IMR-90 (cell line): ENCODE measurements at regions not wholly inside any gene's neighbourhood (a gene's known extent, or its start where the extent isn't known, plus 50 kb on each side); places are given as distances from the start of the nearest gene placed in this dataset.

ENCODE experiments used
- ATAC-seq: fragments of 200-7000 bp; cut with Tn5 transposase; 2 replicates; pipeline ENCODE4 v1.9.1; 2020; ENCODE audit warnings: low read depth, mild to moderate bottlenecking, moderate library complexity
- BruUV-seq: library from RNA; stranded (reverse); fragments of 400-500 nt; replicated peaks from 2 replicates; lab custom pipeline; 2021; lab: Mats Ljungman, UMichigan
- CTCF ChIA-PET: fragments of 300-600 bp; formaldehyde crosslinking; extraction: SDS; loops from one replicate; lab custom pipeline; 2021; ENCODE audit warnings: antibody characterized with exemption; lab: Yijun Ruan, JAX
- POLR2A ChIA-PET: fragments of 300-600 bp; sonication (Branson Sonifier 250); formaldehyde crosslinking; loops from one replicate; lab custom pipeline; 2022; ENCODE audit warnings: antibody characterized with exemption; ENCODE audit not compliant: unreplicated experiment; lab: Charles Lee
- DNase-seq: peaks from one replicate; pipeline ENCODE4 v3.0.0; 2013
- H2AFZ ChIP-seq: replicated peaks from 2 replicates; pipeline ENCODE3; 2013; ENCODE audit warnings: low read length, mild to moderate bottlenecking; ENCODE audit not compliant: poor library complexity
- H2AK5ac ChIP-seq: 2 replicates; pipeline ENCODE4 v1.6.1; 2013; ENCODE audit warnings: low read depth, low read length, inconsistent platforms
- H2AK9ac ChIP-seq: replicated peaks from 2 replicates; pipeline ENCODE3; 2013; ENCODE audit warnings: mild to moderate bottlenecking, low read depth, low read length, moderate library complexity; ENCODE audit not compliant: poor library complexity
- H2BK120ac ChIP-seq: 2 replicates; pipeline ENCODE4 v1.6.1; 2013; ENCODE audit warnings: low read depth, low read length, inconsistent platforms
- H2BK15ac ChIP-seq: 3 replicates; pipeline ENCODE4 v1.6.1; 2013; ENCODE audit warnings: low read depth, low read length, inconsistent platforms
- H2BK20ac ChIP-seq: 2 replicates; pipeline ENCODE4 v1.6.1; 2013; ENCODE audit warnings: low read depth, mild to moderate bottlenecking, inconsistent platforms, low read length, moderate library complexity
- H2BK5ac ChIP-seq: 2 replicates; pipeline ENCODE4 v1.6.1; 2013; ENCODE audit warnings: mild to moderate bottlenecking, low read depth, low read length, inconsistent platforms; ENCODE audit not compliant: poor library complexity, severe bottlenecking
- H3K14ac ChIP-seq: replicated peaks from 2 replicates; pipeline ENCODE4 v1.6.1; 2013; ENCODE audit warnings: low read depth, low read length, inconsistent platforms
- H3K18ac ChIP-seq: 2 replicates; pipeline ENCODE4 v1.6.1; 2013; ENCODE audit warnings: low read depth, low read length, control low read depth
- H3K23ac ChIP-seq: 2 replicates; pipeline ENCODE4 v1.6.1; 2013; ENCODE audit warnings: low read depth, low read length, inconsistent platforms
- H3K27ac ChIP-seq: 2 replicates; pipeline ENCODE4 v1.5.1; 2013; ENCODE audit warnings: mild to moderate bottlenecking, control low read depth, low read length; ENCODE audit not compliant: insufficient read depth
- H3K27me3 ChIP-seq: 2 replicates; pipeline ENCODE4 v1.6.1; 2013; ENCODE audit warnings: low read length; ENCODE audit not compliant: control insufficient read depth, insufficient read depth
- H3K36me3 ChIP-seq: 2 replicates; pipeline ENCODE4 v1.6.1; 2013; ENCODE audit warnings: low read length, mixed read lengths; ENCODE audit not compliant: control insufficient read depth, insufficient read depth
- H3K4ac ChIP-seq: 2 replicates; pipeline ENCODE4 v1.6.1; 2013; ENCODE audit warnings: low read depth, low read length, inconsistent platforms
- H3K4me1 ChIP-seq: 2 replicates; pipeline ENCODE4 v1.6.1; 2013; ENCODE audit warnings: low read length, mixed read lengths; ENCODE audit not compliant: control insufficient read depth, insufficient read depth
- H3K4me2 ChIP-seq: 2 replicates; pipeline ENCODE4 v1.6.1; 2013; ENCODE audit warnings: low read depth, mild to moderate bottlenecking, control low read depth, low read length, moderate library complexity
- H3K4me3 ChIP-seq: 2 replicates; pipeline ENCODE4 v1.5.1; 2013; ENCODE audit warnings: low read depth, mild to moderate bottlenecking, control low read depth, low read length, moderate library complexity; ENCODE audit not compliant: insufficient read depth
- H3K56ac ChIP-seq: 2 replicates; pipeline ENCODE4 v1.6.1; 2013; ENCODE audit warnings: low read length, inconsistent platforms; ENCODE audit not compliant: insufficient read depth; ENCODE audit errors: extremely low read depth
- H3K79me1 ChIP-seq, 2 experiments: 2 replicates each; pipeline ENCODE4 v1.6.1; 2013; ENCODE audit warnings: low read length in 2 of 2, inconsistent platforms in 1 of 2, low read depth in 1 of 2
- H3K9ac ChIP-seq: 2 replicates; pipeline ENCODE4 v1.6.1; 2013; ENCODE audit warnings: low read depth, low read length, control low read depth
- H3K9me1 ChIP-seq: 2 replicates; pipeline ENCODE4 v1.6.1; 2013; ENCODE audit warnings: low read length, inconsistent platforms; ENCODE audit not compliant: insufficient read depth
- H3K9me3 ChIP-seq: 2 replicates; pipeline ENCODE4 v1.6.1; 2013; ENCODE audit warnings: low read length; ENCODE audit not compliant: control insufficient read depth, insufficient read depth
- H4K20me1 ChIP-seq: 2 replicates; pipeline ENCODE4 v1.6.1; 2013; ENCODE audit warnings: low read length, inconsistent platforms; ENCODE audit not compliant: insufficient read depth
- H4K5ac ChIP-seq: 2 replicates; pipeline ENCODE4 v1.6.1; 2013; ENCODE audit warnings: mild to moderate bottlenecking, low read depth, low read length, control low read depth
- H4K8ac ChIP-seq, 2 experiments: 2 replicates each; pipeline ENCODE4 v1.6.1; 2013; ENCODE audit warnings: low read depth in 2 of 2, low read length in 2 of 2, control low read depth in 1 of 2, inconsistent platforms in 1 of 2
- H4K91ac ChIP-seq: 2 replicates; pipeline ENCODE4 v1.6.1; 2013; ENCODE audit warnings: low read depth, low read length, inconsistent platforms; ENCODE audit not compliant: insufficient read depth
- BHLHE40 ChIP-seq: fragments of 150-350 bp; IDR thresholded peaks from 2 replicates; pipeline ENCODE4 v1.6.1; 2016; ENCODE audit warnings: mild to moderate bottlenecking, low read depth, low read length
- CEBPB ChIP-seq: IDR thresholded peaks from 2 replicates; pipeline ENCODE4 v1.6.1; 2012; ENCODE audit warnings: low read depth, low read length, improper control_type of control experiment
- CHD1 ChIP-seq: IDR thresholded peaks from 2 replicates; pipeline ENCODE4 v1.6.1; 2012; ENCODE audit warnings: low read depth, low read length, improper control_type of control experiment
- ELK1 ChIP-seq: fragments of 150-350 bp; IDR thresholded peaks from 2 replicates; pipeline ENCODE4 v1.6.1; 2016; ENCODE audit warnings: low read depth, mild to moderate bottlenecking, low read length, moderate library complexity, borderline replicate concordance
- FOS ChIP-seq: fragments of 150-350 bp; IDR thresholded peaks from 2 replicates; pipeline ENCODE4 v1.6.1; 2016; ENCODE audit warnings: low read depth, low read length
- MAFK ChIP-seq: IDR thresholded peaks from 2 replicates; pipeline ENCODE4 v1.6.1; 2012; ENCODE audit warnings: low read depth, low read length, improper control_type of control experiment
- MAZ ChIP-seq: IDR thresholded peaks from 2 replicates; pipeline ENCODE4 v1.6.1; 2012; ENCODE audit warnings: low read depth, mild to moderate bottlenecking, low read length, improper control_type of control experiment, moderate library complexity, borderline replicate concordance
- MXI1 ChIP-seq: IDR thresholded peaks from 2 replicates; pipeline ENCODE4 v1.6.1; 2012; ENCODE audit warnings: low read depth, mild to moderate bottlenecking, low read length, moderate library complexity, borderline replicate concordance
- NFE2L2 ChIP-seq: fragments of 150-350 bp; IDR thresholded peaks from 2 replicates; pipeline ENCODE4 v1.6.1; 2016; ENCODE audit warnings: low read depth, mild to moderate bottlenecking, low read length
- POLR2A ChIP-seq: IDR thresholded peaks from 2 replicates; pipeline ENCODE4 v1.6.1; 2012; ENCODE audit warnings: mild to moderate bottlenecking, low read depth, low read length
- RAD21 ChIP-seq: IDR thresholded peaks from 2 replicates; pipeline ENCODE4 v1.6.1; 2012; ENCODE audit warnings: low read length, improper control_type of control experiment
- RCOR1 ChIP-seq: IDR thresholded peaks from 2 replicates; pipeline ENCODE4 v1.6.1; 2012; ENCODE audit warnings: mild to moderate bottlenecking, low read length, improper control_type of control experiment; ENCODE audit not compliant: insufficient replicate concordance
- RFX5 ChIP-seq: IDR thresholded peaks from 2 replicates; pipeline ENCODE4 v1.8.0; 2012; ENCODE audit warnings: low read depth, mild to moderate bottlenecking, low read length, moderate library complexity
- SMC3 ChIP-seq: fragments of 150-350 bp; IDR thresholded peaks from 2 replicates; pipeline ENCODE4 v1.6.1; 2016; ENCODE audit warnings: low read depth, mild to moderate bottlenecking, antibody characterized with exemption, low read length, moderate library complexity
- WGBS, 2 experiments: methylation state at CpG; one replicate each; pipeline versions ENCODE4 v1.1.5 to v1.1.7; 2013; ENCODE audit warnings: missing lambda C conversion rate in 2 of 2; ENCODE audit not compliant: insufficient read length in 1 of 2; ENCODE audit errors: extremely low coverage in 2 of 2; 5-methylcytosine and 5-hydroxymethylcytosine counted together
- dilution Hi-C: fragments of 300-500 bp; cut with HindIII; formaldehyde crosslinking; loops from one replicate; pipeline ENCODE4 v1.14.3; 2018; ENCODE audit warnings: low sequenced_read_pairs; ENCODE audit not compliant: unreplicated experiment
- in situ Hi-C: fragments of 300-500 bp; cut with MboI; formaldehyde crosslinking; loops from 3 replicates; pipeline ENCODE4 v1.14.3; 2019; ENCODE audit warnings: low sequenced_read_pairs, inconsistent platforms, mixed read lengths
- intact Hi-C: fragments of 100-400 bp; cut with micrococcal nuclease; formaldehyde crosslinking; loops from 2 replicates; pipeline ENCODE4 v1.10.0; 2022
- TF ChIP-seq, protein P1 (sequence below): fragments of 150-350 bp; IDR thresholded peaks from 2 replicates; pipeline ENCODE4 v1.6.1; 2017; ENCODE audit warnings: mild to moderate bottlenecking, antibody characterized with exemption, low read length, low read depth
- TF ChIP-seq, protein P2 (sequence below): conservative IDR thresholded peaks from 2 replicates; pipeline ENCODE4 v1.5.1; 2012; ENCODE audit warnings: mild to moderate bottlenecking, low read depth, low read length, improper control_type of control experiment

DNA sequence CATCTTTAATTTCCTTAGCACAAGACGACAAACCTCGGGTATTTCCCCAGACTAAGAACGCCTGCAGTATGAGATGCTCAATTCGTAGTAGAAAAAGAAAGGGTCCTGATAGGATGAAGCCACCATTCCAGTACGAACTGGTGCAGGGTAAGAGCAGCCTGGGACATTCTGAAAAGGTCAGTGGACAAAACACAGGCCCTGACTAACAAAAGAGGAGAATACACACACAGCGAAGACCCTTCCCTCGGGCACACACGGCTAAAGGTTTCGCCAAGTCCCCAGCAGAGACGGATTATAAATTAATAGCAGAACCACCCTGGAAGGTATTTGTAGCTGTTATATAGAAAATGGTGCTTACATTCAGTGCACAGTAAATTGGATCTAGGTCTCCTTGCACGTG lies 137.6 kb downstream of the SKIDA1 start:
- Histone ChIP-seq H3K36me3 (no peaks in the 10 kb centered on the region), H3K9me3 (no peaks in the 10 kb centered on the region), H2AFZ (no peak overlapping the region), H3K18ac (no peak overlapping the region), H3K27me3 (no peaks in the 10 kb centered on the region), H3K27ac (no peak overlapping the region), H3K4me3 (no peak overlapping the region), H3K4ac (no peak overlapping the region), H2BK15ac (no peak overlapping the region), H2AK5ac (no peak overlapping the region), H4K20me1 (no peaks in the 10 kb centered on the region), H3K56ac (no peak overlapping the region), H4K5ac (no peak overlapping the region), H3K9me1 (0 out of 2 replicates have a peak, but pooled peaks cover 3% of the 10 kb centered on the region), H4K8ac (no peak overlapping the region), H3K79me1 (no peaks in the 10 kb centered on the region), H2BK5ac (no peak overlapping the region), H3K4me1 (no peaks in the 10 kb centered on the region), H2BK20ac (no peak overlapping the region), H2BK120ac (no peak overlapping the region), H2AK9ac (no peak overlapping the region), H3K14ac (no peak overlapping the region), H3K23ac (no peak overlapping the region), H4K91ac (no peak overlapping the region), H3K4me2 (no peak overlapping the region), H3K9ac (no peak overlapping the region)
- POLR2A ChIA-PET: no interaction called here
- dilution Hi-C loops: no loop called here
- CTCF ChIA-PET: interaction anchor here (0.8 kb wide), 1 partner anchor 10 kb away, joined by 3 read pairs; no protein-coding TSS in a partner anchor
- DNase-seq: no peak
- no peak for ATAC-seq
- in situ Hi-C loops: no loop called here
- BruUV-seq: no TSS peak
- intact Hi-C loops: no loop called here
- 92% methylated on average over 2 of the region's 11 CpGs; no CpG with 5 or more reads in 1 of the 2 experiments for WGBS, 2 experiments
- TF ChIP-seq, protein P1, sequence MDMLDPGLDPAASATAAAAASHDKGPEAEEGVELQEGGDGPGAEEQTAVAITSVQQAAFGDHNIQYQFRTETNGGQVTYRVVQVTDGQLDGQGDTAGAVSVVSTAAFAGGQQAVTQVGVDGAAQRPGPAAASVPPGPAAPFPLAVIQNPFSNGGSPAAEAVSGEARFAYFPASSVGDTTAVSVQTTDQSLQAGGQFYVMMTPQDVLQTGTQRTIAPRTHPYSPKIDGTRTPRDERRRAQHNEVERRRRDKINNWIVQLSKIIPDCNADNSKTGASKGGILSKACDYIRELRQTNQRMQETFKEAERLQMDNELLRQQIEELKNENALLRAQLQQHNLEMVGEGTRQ: no peak
- no peak for TF ChIP-seq MAZ
- TF ChIP-seq RCOR1: no peak
- no peak for TF ChIP-seq NFE2L2
- TF ChIP-seq, protein P2, sequence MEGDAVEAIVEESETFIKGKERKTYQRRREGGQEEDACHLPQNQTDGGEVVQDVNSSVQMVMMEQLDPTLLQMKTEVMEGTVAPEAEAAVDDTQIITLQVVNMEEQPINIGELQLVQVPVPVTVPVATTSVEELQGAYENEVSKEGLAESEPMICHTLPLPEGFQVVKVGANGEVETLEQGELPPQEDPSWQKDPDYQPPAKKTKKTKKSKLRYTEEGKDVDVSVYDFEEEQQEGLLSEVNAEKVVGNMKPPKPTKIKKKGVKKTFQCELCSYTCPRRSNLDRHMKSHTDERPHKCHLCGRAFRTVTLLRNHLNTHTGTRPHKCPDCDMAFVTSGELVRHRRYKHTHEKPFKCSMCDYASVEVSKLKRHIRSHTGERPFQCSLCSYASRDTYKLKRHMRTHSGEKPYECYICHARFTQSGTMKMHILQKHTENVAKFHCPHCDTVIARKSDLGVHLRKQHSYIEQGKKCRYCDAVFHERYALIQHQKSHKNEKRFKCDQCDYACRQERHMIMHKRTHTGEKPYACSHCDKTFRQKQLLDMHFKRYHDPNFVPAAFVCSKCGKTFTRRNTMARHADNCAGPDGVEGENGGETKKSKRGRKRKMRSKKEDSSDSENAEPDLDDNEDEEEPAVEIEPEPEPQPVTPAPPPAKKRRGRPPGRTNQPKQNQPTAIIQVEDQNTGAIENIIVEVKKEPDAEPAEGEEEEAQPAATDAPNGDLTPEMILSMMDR: no peak
- TF ChIP-seq POLR2A: no peak
- no peak for TF ChIP-seq ELK1
- no peak for TF ChIP-seq MXI1
- TF ChIP-seq SMC3: no peak
- no peak for TF ChIP-seq CHD1
- no peak for TF ChIP-seq RFX5
- TF ChIP-seq CEBPB: no peak
- no peak for TF ChIP-seq FOS
- TF ChIP-seq BHLHE40: no peak
- TF ChIP-seq RAD21: no peak
- TF ChIP-seq MAFK: no peak
